HG03095 (cell line): ENCODE measurements at regions not wholly inside any gene's neighbourhood (a gene's known extent, or its start where the extent isn't known, plus 50 kb on each side); places are given as distances from the start of the nearest gene placed in this dataset.

Experiments used
- ATAC-seq: cut with Tn5 transposase; IDR thresholded peaks from one replicate; pipeline ENCODE4 v1.9.1; 2021; ENCODE audit warnings: moderate library complexity; ENCODE audit not compliant: unreplicated experiment

DNA sequence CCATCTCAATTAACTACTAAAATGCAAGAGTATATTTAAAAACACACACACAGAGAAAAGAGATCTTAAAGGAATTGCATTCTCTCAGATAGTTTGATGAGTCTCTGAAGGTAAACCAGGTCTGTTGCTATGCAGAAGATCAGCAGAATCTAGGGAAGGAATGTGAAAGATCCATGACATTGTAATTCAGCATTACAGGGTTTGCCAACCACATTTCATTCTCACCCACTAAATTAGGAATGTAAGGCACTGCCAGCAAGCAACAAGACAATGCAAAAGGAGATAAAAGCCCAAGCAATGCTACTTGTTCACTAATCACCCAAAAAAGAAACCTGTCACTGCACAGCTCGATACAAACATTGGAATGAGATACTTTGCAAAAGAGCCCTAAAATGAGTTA lies 106.3 kb downstream of the LRIG3 start:
- no peak for ATAC-seq

DNA sequence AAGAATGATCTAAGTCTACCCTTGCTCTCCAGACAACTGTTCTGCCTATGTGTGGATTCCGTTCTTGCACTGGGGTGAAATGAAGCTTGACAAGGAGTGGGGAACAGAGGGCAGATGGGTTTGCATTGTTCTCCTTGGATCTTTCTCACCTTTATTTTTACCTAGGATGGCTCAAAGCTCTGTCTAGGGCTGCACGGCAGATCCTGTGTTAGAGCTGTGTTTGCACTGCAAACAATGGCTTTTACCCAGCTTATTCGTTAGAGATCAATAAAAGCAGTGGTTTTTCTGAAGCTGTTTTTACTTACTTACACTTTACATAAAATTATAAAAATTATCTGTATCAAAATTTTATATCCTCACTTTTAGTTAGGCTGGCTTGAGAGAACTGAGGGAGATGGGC lies 105.1 kb downstream of the LRIG3 start:
- no peak for ATAC-seq

DNA sequence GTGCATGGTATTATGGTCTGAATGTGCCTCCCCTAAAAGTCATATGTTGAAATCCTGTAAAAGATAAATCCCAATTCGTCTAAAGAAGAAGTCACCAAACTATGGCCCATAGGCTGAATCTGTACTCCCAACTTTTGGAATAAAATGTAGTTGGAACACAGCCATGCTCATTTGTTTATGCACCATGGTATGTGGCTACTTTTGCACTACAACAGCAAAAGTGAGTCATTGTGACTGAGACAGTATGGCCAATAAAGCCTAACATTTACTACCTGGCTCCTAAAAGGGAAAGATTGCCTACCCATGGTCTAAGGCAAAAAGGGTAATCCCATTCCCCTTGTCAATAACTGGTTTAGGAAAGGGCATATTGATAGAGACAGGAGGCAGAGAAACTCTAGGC lies 101.8 kb downstream of the LRIG3 start:
- ATAC-seq, result no peak

DNA sequence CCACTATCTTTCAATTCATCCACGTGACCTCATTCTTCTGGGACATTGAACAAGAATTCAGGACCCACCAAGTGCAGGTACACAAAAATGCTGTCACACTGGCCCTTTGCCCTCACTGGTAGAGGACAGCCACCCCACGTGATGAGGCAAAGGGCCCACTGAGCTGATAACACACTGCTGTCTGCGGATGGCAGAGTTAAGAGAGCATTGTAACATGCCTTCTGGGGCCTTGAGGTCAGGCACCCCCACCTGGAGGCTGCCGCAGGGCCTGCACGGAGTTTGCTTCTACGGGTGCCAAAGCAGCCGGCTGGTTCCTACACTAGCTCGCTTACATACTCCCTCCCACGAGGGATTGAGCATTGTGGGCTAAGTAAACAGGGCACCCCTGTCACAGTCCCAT lies 101.0 kb downstream of the LRIG3 start:
- no peak for ATAC-seq

DNA sequence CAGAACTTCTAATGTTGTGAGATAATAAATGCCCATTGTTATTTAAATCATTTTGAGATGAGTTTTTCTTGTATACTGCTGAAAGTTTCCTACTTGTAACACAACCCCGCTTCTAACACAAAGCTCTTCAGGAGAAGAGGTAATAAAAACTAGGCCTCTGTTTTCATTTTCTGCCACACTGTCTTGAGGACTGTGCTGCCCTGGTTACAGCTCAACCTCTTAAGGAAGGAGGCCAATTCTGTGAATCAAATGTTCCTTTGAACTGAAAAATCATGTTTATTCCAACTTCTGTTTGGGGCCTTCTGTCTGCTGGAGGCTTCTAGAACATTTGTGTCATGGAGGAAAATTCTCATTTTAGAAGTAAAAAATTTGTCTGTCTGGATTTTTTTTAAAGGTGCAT lies 100.3 kb downstream of the LRIG3 start:
- no peak for ATAC-seq
